Loucy (cell line): ENCODE measurements at regions not wholly inside any gene's neighbourhood (a gene's known extent, or its start where the extent isn't known, plus 50 kb on each side); places are given as distances from the start of the nearest gene placed in this dataset.
"Not testable (repeated sequence)": the region's sequence is repeated elsewhere in the genome, so short reads cannot be mapped to it uniquely, and the experiment has no call there.

Source experiments
- H2AFZ ChIP-seq: fragments of 200-600 bp; sonication (generic); 2 replicates; pipeline ENCODE4 v1.6.0; 2016; ENCODE audit warnings: antibody characterized with exemption, mild to moderate bottlenecking, low read length, moderate library complexity
- H3F3A ChIP-seq: fragments of 200-600 bp; 2 replicates; pipeline ENCODE4 v1.6.0; 2016; ENCODE audit warnings: antibody characterized with exemption, low read depth, mild to moderate bottlenecking
- H3K27me3 ChIP-seq: fragments of 200-600 bp; sonication (generic); 2 replicates; pipeline ENCODE4 v1.6.1; 2014; ENCODE audit warnings: low read length, mild to moderate bottlenecking; ENCODE audit not compliant: insufficient read depth, poor library complexity, severe bottlenecking
- H3K36me3 ChIP-seq: fragments of 200-600 bp; sonication (generic); 2 replicates; pipeline ENCODE4 v1.6.1; 2016; ENCODE audit warnings: low read length; ENCODE audit not compliant: insufficient read depth
- H3K4me1 ChIP-seq: fragments of 200-600 bp; sonication (generic); 2 replicates; pipeline ENCODE4 v1.5.1; 2014; ENCODE audit warnings: low read length, mild to moderate bottlenecking; ENCODE audit not compliant: insufficient read depth, poor library complexity, severe bottlenecking
- H3K4me2 ChIP-seq: fragments of 200-600 bp; sonication (generic); 2 replicates; pipeline ENCODE4 v1.6.0; 2014; ENCODE audit warnings: antibody characterized with exemption, low read length, low read depth, mild to moderate bottlenecking; ENCODE audit not compliant: poor library complexity, severe bottlenecking
- H3K4me3 ChIP-seq: fragments of 200-600 bp; sonication (generic); 2 replicates; pipeline ENCODE4 v1.5.1; 2014; ENCODE audit warnings: low read length, mild to moderate bottlenecking, mixed read lengths; ENCODE audit not compliant: poor library complexity, severe bottlenecking
- H3K79me2 ChIP-seq: fragments of 200-600 bp; sonication (generic); 2 replicates; pipeline ENCODE4 v1.6.1; 2014; ENCODE audit warnings: low read length; ENCODE audit not compliant: insufficient read depth
- H3K9ac ChIP-seq: fragments of 200-600 bp; sonication (generic); 2 replicates; pipeline ENCODE4 v1.6.0; 2014; ENCODE audit warnings: mild to moderate bottlenecking, low read depth, low read length, moderate library complexity; ENCODE audit not compliant: poor library complexity, severe bottlenecking
- H3K9me2 ChIP-seq: fragments of 200-600 bp; sonication (generic); replicated peaks from 2 replicates; pipeline ENCODE4 v1.6.1; 2016; ENCODE audit warnings: low read depth, low read length, mixed read lengths
- H3K9me3 ChIP-seq: fragments of 200-600 bp; sonication (generic); 2 replicates; pipeline ENCODE4 v1.6.1; 2014; ENCODE audit warnings: mild to moderate bottlenecking, antibody characterized with exemption, low read length, low read depth; ENCODE audit not compliant: insufficient read depth
- H4K20me1 ChIP-seq: fragments of 200-600 bp; sonication (generic); 2 replicates; pipeline ENCODE4 v1.6.0; 2014; ENCODE audit warnings: antibody characterized with exemption, low read length, mild to moderate bottlenecking; ENCODE audit not compliant: insufficient read depth, poor library complexity, severe bottlenecking

- not testable (repeated sequence) for H3K79me2 ChIP-seq
Measured at GRCh38 chr2:94576486-94576885, 294.7 kb upstream of the TEKT4 start.

DNA sequence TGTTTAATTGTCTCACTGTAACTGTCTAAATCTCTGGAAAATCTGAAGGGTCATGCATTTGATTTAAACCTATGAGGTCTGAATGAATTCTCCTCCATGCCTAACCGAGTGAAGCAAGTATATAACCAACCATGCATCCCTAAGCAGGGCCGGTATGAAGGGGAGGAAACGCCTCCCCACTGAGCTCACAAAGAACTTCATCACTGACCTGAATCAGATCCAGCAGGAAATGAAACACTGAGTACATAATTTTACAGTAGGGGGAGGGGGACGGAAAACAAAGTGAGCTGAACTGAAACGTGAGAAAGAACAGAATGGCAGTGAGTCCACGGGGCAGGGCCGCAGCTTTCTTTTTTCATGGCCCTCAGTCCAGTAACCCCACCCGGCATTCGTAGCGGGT is 294.1 kb upstream of the TEKT4 start:
- H3K4me2 ChIP-seq = not testable (repeated sequence)

More at GRCh38 chr2:94576486-94576885, 294.7 kb upstream of the TEKT4 start:
- H3K4me1 ChIP-seq, H3K4me2 ChIP-seq, H3K4me3 ChIP-seq, H3K9ac ChIP-seq, H4K20me1 ChIP-seq, H3K9me3 ChIP-seq, H2AFZ ChIP-seq, H3K9me2 ChIP-seq, H3K36me3 ChIP-seq, H3F3A ChIP-seq, H3K27me3 ChIP-seq: not testable (repeated sequence)

DNA sequence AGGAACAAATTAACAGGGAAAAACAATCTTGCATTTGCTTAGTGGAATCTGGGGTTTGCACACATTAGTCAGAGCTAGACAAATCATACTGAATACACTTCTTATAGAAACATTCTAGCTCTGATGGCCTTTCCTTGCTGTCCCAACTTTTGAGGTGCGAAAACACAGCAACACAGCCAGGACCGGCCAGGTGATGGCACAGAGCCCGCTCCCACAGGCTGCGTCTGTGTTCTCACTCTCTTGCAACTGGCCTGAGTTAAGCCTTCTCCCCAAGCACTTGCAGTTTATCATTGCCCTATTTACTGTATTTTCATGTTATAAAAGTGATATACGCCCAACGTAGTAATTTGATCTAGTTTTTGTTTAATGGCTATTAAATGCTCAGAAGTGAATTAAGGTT is 292.0 kb upstream of the TEKT4 start:
- not testable (repeated sequence) for H3K36me3 ChIP-seq, H4K20me1 ChIP-seq, H3K9ac ChIP-seq

More for the DNA sequence above, 294.1 kb upstream of the TEKT4 start:
- not testable (repeated sequence) for H3K27me3 ChIP-seq, H2AFZ ChIP-seq, H3K4me3 ChIP-seq, H3K79me2 ChIP-seq, H3K9me2 ChIP-seq, H4K20me1 ChIP-seq, H3K4me1 ChIP-seq, H3K9me3 ChIP-seq, H3K36me3 ChIP-seq, H3F3A ChIP-seq, H3K9ac ChIP-seq

GRCh38 chr2:94583081-94583723 is 288.0 kb upstream of the TEKT4 start:
- not testable (repeated sequence) for H3K79me2 ChIP-seq, H3K9me3 ChIP-seq, H3K36me3 ChIP-seq, H3F3A ChIP-seq, H4K20me1 ChIP-seq, H3K4me3 ChIP-seq, H3K27me3 ChIP-seq, H3K4me1 ChIP-seq, H2AFZ ChIP-seq, H3K9ac ChIP-seq, H3K4me2 ChIP-seq, H3K9me2 ChIP-seq

More for the DNA sequence above, 292.0 kb upstream of the TEKT4 start:
- H3K9me3 ChIP-seq, H3K9me2 ChIP-seq, H3K27me3 ChIP-seq, H3K4me1 ChIP-seq, H3F3A ChIP-seq, H3K79me2 ChIP-seq, H3K4me3 ChIP-seq, H2AFZ ChIP-seq, H3K4me2 ChIP-seq: not testable (repeated sequence)

DNA sequence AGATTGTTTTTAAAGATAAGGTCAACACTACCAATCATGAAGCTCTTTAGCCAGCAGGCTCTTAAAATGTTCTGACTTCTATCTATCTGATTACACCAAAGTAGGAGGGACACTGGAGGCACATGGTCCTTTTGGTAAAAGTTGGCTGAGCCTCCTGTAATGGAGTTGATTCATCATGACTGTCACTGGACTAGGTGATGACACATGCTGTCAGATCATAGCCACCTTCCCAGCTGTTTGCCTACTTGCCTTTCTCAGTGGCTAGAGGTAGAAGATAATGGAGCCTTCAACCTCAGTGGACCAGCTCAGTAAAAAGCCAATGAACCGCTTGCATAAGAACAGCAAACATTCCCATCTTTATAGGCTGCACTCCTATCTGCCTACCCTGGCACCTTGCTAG is 286.7 kb upstream of the TEKT4 start:
- H3K27me3 ChIP-seq, H3K4me3 ChIP-seq, H3K4me1 ChIP-seq, H4K20me1 ChIP-seq, H3K4me2 ChIP-seq, H2AFZ ChIP-seq, H3K9me2 ChIP-seq, H3K36me3 ChIP-seq, H3K9me3 ChIP-seq, H3K79me2 ChIP-seq, H3K9ac ChIP-seq, H3F3A ChIP-seq: not testable (repeated sequence)
